ENCODE measurements at regions not wholly inside any gene's neighbourhood (a gene's known extent, or its start where the extent isn't known, plus 50 kb on each side); places are given as distances from the start of the nearest gene placed in this dataset.

GRCh38 chr3:82814660-82815059 lies 1053.2 kb upstream of the GBE1 start:
- no peak for TF ChIP-seq CTCF (optimal IDR thresholded peaks at IDR 0.05 in 1 of 3, IDR thresholded peaks at IDR 0.05 in 1 of 3, conservative IDR thresholded peaks at IDR 0.05 in 1 of 3; ENCODE audit: extremely low read depth in 1 of 3, insufficient read depth in 2 of 3, low read length in 3 of 3)
- TF ChIP-seq EZH2 (IDR thresholded peaks at IDR 0.05; ENCODE audit: low read length) = no peak

Measured in keratinocyte (primary cell).